ENCODE measurements at regions not wholly inside any gene's neighbourhood (a gene's known extent, or its start where the extent isn't known, plus 50 kb on each side); places are given as distances from the start of the nearest gene placed in this dataset.

GRCh38 chr2:129642526-129643043 is 336.9 kb upstream of the RAB6C start:
- intact Hi-C loops (cut with micrococcal nuclease), result no loop called here
- Mint-ChIP-seq H3K9me3 (no peaks in the 10 kb centered on the region), H3K36me3 (ENCODE audit: low read depth) (no peaks in the 10 kb centered on the region), H3K4me1 (ENCODE audit: low read depth) (no peaks in the 10 kb centered on the region), H3K27ac (no peak overlapping the region), H3K27me3 (ENCODE audit: low read depth) (no peaks in the 10 kb centered on the region), H3K4me3 (no peak overlapping the region)
- DNase-seq, result no peak
- CTCF ChIA-PET, result no interaction called here

DNA sequence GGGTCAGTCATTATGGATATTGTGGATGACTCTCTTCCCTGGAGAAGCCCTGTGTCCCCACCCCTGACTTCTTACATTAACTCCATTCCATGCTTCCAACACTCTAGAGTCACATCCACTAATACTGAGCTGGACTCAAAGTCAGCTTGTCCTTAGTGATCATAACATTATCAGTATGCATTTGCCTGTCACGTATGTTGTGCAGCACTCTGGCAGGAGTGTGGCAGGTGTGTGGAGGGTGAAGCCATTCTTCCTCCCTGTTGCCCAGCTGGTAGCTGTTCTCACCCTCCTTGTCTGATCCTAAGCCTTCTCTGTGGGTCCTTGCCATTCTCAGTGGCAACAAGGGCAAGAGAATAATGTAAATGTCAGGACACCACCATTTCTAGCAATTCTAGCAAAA is 334.1 kb upstream of the RAB6C start:
- no peaks in the 10 kb centered on the region for H3K4me1 Mint-ChIP-seq (ENCODE audit: low read depth)
- CTCF ChIA-PET, result no interaction called here
- intact Hi-C loops (cut with micrococcal nuclease), result no loop called here
- H3K4me3 Mint-ChIP-seq, result no peak overlapping the region
- no peak overlapping the region for H3K27ac Mint-ChIP-seq
- H3K9me3 Mint-ChIP-seq, result no peaks in the 10 kb centered on the region
- H3K36me3 Mint-ChIP-seq (ENCODE audit: low read depth), result no peaks in the 10 kb centered on the region
- H3K27me3 Mint-ChIP-seq (ENCODE audit: low read depth), result no peaks in the 10 kb centered on the region
- DNase-seq, result no peak

DNA sequence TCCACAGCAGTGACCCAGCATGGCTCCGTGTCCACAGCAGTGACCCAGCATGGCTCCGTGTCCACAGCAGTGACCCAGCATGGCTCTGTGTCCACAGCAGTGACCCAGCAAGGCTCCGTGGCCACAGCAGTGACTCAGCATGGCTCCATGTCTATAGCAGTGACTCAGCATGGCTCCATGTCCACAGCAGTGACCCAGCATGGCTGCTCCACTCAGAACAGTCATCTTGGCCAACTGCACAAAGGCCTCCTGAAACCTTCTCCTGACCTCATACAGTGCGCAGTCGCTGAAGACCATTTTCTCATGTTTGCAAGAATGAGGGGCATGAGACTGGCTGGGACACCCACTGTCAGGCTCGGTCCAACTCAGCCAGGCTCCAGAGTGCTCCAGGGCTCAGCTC is 333.4 kb upstream of the RAB6C start:
- Mint-ChIP-seq H3K9me3 (no peaks in the 10 kb centered on the region), H3K27me3 (ENCODE audit: low read depth) (no peaks in the 10 kb centered on the region), H3K27ac (no peak overlapping the region), H3K36me3 (ENCODE audit: low read depth) (no peaks in the 10 kb centered on the region), H3K4me3 (no peak overlapping the region), H3K4me1 (ENCODE audit: low read depth) (no peaks in the 10 kb centered on the region)
- intact Hi-C loops (cut with micrococcal nuclease), result no loop called here
- CTCF ChIA-PET, result no interaction called here
- no peak for DNase-seq

GRCh38 chr2:129653246-129653645 is 326.2 kb upstream of the RAB6C start:
- Mint-ChIP-seq H3K36me3 (ENCODE audit: low read depth) (no peaks in the 10 kb centered on the region), H3K4me1 (ENCODE audit: low read depth) (no peaks in the 10 kb centered on the region), H3K9me3 (no peaks in the 10 kb centered on the region), H3K27me3 (ENCODE audit: low read depth) (no peaks in the 10 kb centered on the region), H3K27ac (no peak overlapping the region), H3K4me3 (no peak overlapping the region)
- CTCF ChIA-PET, result no interaction called here
- intact Hi-C loops (cut with micrococcal nuclease), result no loop called here
- no peak for DNase-seq

GRCh38 chr2:129654331-129654730 is 325.1 kb upstream of the RAB6C start:
- Mint-ChIP-seq H3K9me3 (peaks cover 3% of the 10 kb centered on the region), H3K27me3 (ENCODE audit: low read depth) (peaks cover under 1% of the 10 kb centered on the region), H3K36me3 (ENCODE audit: low read depth) (no peaks in the 10 kb centered on the region), H3K4me3 (no peak overlapping the region), H3K4me1 (ENCODE audit: low read depth) (no peaks in the 10 kb centered on the region), H3K27ac (no peak overlapping the region)
- intact Hi-C loops (cut with micrococcal nuclease), result no loop called here
- DNase-seq, result no peak
- CTCF ChIA-PET, result no interaction called here

DNA sequence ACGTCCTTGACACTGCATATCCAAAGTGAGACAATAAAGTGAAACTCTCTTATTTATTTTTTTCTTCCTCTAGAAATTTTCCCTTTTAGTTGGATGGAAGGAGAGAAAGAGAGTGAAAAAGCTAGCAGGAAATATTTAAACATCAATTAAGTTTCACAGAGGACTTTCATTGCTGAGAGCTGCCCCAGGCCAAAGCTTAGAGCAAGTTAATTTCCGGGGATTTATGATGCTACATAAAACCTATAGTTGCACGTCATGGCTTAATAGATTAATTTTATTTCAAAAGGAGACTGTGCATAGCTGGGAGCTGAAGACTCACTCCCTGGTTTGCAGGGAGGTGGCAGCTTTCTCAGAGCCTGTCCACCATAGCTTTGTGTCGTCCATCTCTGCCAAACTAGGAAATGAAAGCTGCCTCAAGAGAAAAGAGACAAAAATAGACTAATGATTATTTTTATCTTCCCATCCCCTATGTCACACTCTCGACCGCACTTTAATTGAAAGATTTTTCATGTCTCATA is 323.3 kb upstream of the RAB6C start:
- peaks cover 3% of the 10 kb centered on the region for H3K9me3 Mint-ChIP-seq
- no peak overlapping the region for H3K4me3 Mint-ChIP-seq
- H3K4me1 Mint-ChIP-seq (ENCODE audit: low read depth), result no peaks in the 10 kb centered on the region
- H3K36me3 Mint-ChIP-seq (ENCODE audit: low read depth), result no peaks in the 10 kb centered on the region
- H3K27me3 Mint-ChIP-seq (ENCODE audit: low read depth), result peaks cover 4% of the 10 kb centered on the region
- intact Hi-C loops (cut with micrococcal nuclease), result no loop called here
- H3K27ac Mint-ChIP-seq, result no peak overlapping the region
- CTCF ChIA-PET, result no interaction called here
- DNase-seq, result no peak

DNA sequence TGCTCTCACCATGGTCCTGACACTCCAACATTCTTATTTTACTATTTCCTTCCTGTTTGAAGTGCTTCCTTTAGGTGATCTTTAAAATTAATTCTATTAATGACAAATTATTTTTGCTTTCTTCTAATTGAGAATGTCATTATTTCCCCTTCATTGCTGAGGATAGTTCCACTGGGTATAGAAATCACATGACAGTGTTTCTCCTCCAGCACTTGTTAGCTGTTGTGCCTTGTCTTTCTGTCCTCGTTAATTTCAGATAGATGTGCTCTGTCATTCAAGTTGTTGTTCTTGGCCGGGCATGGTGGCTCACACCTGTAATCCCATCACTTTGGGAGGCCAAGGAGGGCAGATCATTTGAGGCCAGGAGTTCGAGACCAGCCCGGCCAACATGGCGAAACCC is 321.0 kb upstream of the RAB6C start:
- intact Hi-C loops (cut with micrococcal nuclease), result no loop called here
- no peak for DNase-seq
- Mint-ChIP-seq H3K27ac (no peak overlapping the region), H3K4me1 (ENCODE audit: low read depth) (no peaks in the 10 kb centered on the region), H3K4me3 (no peak overlapping the region), H3K36me3 (ENCODE audit: low read depth) (no peaks in the 10 kb centered on the region), H3K27me3 (ENCODE audit: low read depth) (peaks cover 14% of the 10 kb centered on the region), H3K9me3 (peaks cover 3% of the 10 kb centered on the region)
- CTCF ChIA-PET, result no interaction called here

GRCh38 chr2:129661935-129662334 is 317.5 kb upstream of the RAB6C start:
- Mint-ChIP-seq H3K36me3 (ENCODE audit: low read depth) (no peaks in the 10 kb centered on the region), H3K9me3 (peaks cover 3% of the 10 kb centered on the region), H3K4me1 (ENCODE audit: low read depth) (no peaks in the 10 kb centered on the region), H3K27ac (no peak overlapping the region), H3K4me3 (no peak overlapping the region), H3K27me3 (ENCODE audit: low read depth) (peaks cover 14% of the 10 kb centered on the region)
- CTCF ChIA-PET, result no interaction called here
- intact Hi-C loops (cut with micrococcal nuclease), result no loop called here
- no peak for DNase-seq

GRCh38 chr2:129667577-129667976 is 311.9 kb upstream of the RAB6C start:
- no peaks in the 10 kb centered on the region for H3K4me1 Mint-ChIP-seq (ENCODE audit: low read depth)
- no peak for DNase-seq
- no peak overlapping the region for H3K27ac Mint-ChIP-seq
- peaks cover 4% of the 10 kb centered on the region for H3K27me3 Mint-ChIP-seq (ENCODE audit: low read depth)
- no peaks in the 10 kb centered on the region for H3K9me3 Mint-ChIP-seq
- CTCF ChIA-PET, result no interaction called here
- no peaks in the 10 kb centered on the region for H3K36me3 Mint-ChIP-seq (ENCODE audit: low read depth)
- intact Hi-C loops (cut with micrococcal nuclease), result no loop called here
- H3K4me3 Mint-ChIP-seq, result no peak overlapping the region

DNA sequence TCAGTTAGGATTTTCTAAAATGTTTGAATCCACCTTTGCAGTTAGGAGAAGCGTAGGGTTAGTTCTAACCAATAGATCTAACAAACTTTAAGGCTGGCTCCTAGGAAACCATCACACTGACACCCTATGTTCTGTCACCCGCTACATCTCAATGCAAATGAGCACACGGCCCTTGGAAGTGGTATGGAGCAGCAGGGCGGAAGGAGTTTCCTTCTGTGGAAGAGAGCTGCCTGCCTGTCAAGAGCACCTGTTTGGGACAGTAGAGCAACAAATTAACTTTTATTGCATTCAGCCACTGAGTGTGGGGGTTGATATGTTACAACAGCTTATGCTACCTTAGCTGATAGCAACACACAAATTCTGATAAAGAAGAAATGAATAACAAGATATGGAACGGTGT is 306.9 kb upstream of the RAB6C start:
- H3K27me3 Mint-ChIP-seq (ENCODE audit: low read depth), result peaks cover 2% of the 10 kb centered on the region
- no peak overlapping the region for H3K27ac Mint-ChIP-seq
- intact Hi-C loops (cut with micrococcal nuclease), result no loop called here
- no peak for DNase-seq
- H3K36me3 Mint-ChIP-seq (ENCODE audit: low read depth), result no peaks in the 10 kb centered on the region
- no peaks in the 10 kb centered on the region for H3K4me1 Mint-ChIP-seq (ENCODE audit: low read depth)
- no peak overlapping the region for H3K4me3 Mint-ChIP-seq
- CTCF ChIA-PET, result no interaction called here
- H3K9me3 Mint-ChIP-seq, result no peaks in the 10 kb centered on the region

- CTCF ChIA-PET, result no interaction called here
- intact Hi-C loops (cut with micrococcal nuclease), result no loop called here
- Mint-ChIP-seq H3K36me3 (ENCODE audit: low read depth) (no peaks in the 10 kb centered on the region), H3K4me1 (ENCODE audit: low read depth) (no peaks in the 10 kb centered on the region), H3K9me3 (no peaks in the 10 kb centered on the region), H3K4me3 (no peak overlapping the region), H3K27ac (no peak overlapping the region), H3K27me3 (ENCODE audit: low read depth) (peaks cover 2% of the 10 kb centered on the region)
- DNase-seq, result no peak
Observed at GRCh38 chr2:129673234-129673633, 306.2 kb upstream of the RAB6C start.

- H3K4me1 Mint-ChIP-seq (ENCODE audit: low read depth), result no peaks in the 10 kb centered on the region
- H3K4me3 Mint-ChIP-seq, result no peak overlapping the region
- H3K27ac Mint-ChIP-seq, result no peak overlapping the region
- intact Hi-C loops (cut with micrococcal nuclease), result no loop called here
- H3K9me3 Mint-ChIP-seq, result no peaks in the 10 kb centered on the region
- H3K27me3 Mint-ChIP-seq (ENCODE audit: low read depth), result peaks cover 6% of the 10 kb centered on the region
- no peak for DNase-seq
- CTCF ChIA-PET, result no interaction called here
- no peaks in the 10 kb centered on the region for H3K36me3 Mint-ChIP-seq (ENCODE audit: low read depth)
Observed at GRCh38 chr2:129673847-129674711, 305.4 kb upstream of the RAB6C start.

- Mint-ChIP-seq H3K27ac (no peak overlapping the region), H3K27me3 (ENCODE audit: low read depth) (peaks cover 4% of the 10 kb centered on the region), H3K9me3 (no peaks in the 10 kb centered on the region), H3K4me1 (ENCODE audit: low read depth) (no peaks in the 10 kb centered on the region), H3K4me3 (no peak overlapping the region), H3K36me3 (ENCODE audit: low read depth) (no peaks in the 10 kb centered on the region)
- CTCF ChIA-PET, result interaction anchor here (0.7 kb wide), 1 partner anchor 653 kb away, joined by 3 read pairs; no protein-coding TSS in a partner anchor
- intact Hi-C loops (cut with micrococcal nuclease), result no loop called here
- DNase-seq, result no peak
Observed at GRCh38 chr2:129678751-129679150, 300.7 kb upstream of the RAB6C start.

Measured in activated naive CD4-positive, alpha-beta T cell treated with anti-CD3 and anti-CD28 coated beads for 36 hours (primary cell).